SIG-M5 treated with dmso at 0.1 percent for 504 hours (cell line): ENCODE measurements at regions not wholly inside any gene's neighbourhood (a gene's known extent, or its start where the extent isn't known, plus 50 kb on each side); places are given as distances from the start of the nearest gene placed in this dataset.

Experiments used
- DNase-seq: peaks from one replicate; lab custom pipeline; 2025; ENCODE audit not compliant: unreplicated experiment; lab: John Stamatoyannopoulos, UW

DNA sequence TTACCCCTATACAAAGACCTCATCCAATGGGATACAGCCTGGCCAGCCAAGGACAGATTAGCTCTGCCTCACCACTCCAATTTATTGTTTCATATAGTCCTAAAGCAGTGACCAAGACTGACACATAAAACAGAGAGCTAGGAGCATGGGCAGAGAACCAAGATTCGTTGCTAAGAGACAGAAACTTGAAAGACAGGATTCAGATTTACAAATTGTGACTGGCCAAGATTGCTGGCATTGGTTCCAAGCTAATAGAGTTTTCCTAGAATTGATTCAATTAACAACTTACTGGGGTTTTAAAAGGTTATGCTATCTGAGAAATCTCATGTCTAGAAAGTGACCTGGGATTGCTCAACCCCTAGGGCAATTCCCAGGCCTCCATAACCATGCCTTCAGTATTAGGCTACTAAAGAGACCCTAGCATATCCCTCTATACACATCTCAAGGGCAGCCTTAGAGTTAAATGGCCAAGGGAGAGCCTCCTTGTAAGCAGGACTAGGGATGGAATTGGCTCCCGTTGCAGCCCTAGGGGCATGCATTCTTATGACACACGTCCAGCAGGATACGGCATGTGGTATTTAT, 75.6 kb downstream of the ICOS start:
- DNase-seq, result peak; percentile 51

DNA sequence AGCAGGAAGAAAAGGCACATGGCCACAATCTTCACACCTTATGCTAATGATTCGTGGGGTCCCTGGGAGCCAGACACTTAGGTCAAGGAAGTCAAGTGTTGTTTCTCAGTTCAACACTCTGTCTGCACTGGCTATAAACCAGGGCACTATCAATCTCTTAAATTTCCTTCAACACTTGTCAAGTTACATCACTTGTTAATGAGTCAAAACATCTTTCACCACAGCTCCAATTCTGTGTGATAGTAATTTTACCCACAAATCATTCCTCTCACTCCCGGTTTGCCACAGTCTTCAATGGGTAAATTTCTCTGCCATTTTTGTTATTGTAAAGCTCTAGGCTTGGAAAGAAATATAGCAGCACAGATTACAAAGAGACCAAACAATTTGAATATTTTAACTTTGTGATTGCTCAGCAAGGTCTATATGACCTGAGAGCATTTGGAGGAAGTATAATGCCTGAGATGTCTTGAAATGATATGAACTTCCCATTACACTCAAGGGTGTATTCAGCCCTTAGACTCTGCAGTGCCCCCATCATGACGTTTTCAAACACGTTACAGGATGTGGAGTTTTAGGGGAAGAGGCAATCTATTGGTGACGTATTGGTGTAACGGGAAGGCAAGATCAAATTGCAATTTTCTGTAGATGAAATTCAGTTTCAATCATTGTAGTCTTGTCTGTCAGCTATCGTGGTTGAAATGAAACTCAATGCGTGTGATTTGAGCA, 78.7 kb downstream of the ICOS start:
- DNase-seq, result no peak

DNA sequence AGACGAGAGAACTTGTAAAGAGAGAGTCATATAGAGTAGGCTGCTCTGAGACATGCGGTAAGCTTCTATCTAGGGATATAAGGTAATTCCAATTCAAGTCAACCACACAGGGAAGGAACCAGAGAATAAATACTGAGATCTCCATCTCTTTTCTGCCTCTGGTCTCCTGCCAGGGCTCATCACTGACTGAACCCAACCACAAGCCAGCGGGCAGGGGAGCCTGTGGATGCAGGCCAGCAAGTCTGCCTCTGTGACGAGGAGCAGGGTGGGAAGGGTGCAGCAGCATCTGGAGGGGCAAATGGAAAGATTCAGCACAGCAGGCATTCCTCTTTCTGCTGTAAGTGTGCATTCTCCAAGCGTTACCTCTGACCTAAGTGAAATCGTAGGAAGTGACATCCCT, 82.2 kb downstream of the ICOS start:
- DNase-seq, result no peak

DNA sequence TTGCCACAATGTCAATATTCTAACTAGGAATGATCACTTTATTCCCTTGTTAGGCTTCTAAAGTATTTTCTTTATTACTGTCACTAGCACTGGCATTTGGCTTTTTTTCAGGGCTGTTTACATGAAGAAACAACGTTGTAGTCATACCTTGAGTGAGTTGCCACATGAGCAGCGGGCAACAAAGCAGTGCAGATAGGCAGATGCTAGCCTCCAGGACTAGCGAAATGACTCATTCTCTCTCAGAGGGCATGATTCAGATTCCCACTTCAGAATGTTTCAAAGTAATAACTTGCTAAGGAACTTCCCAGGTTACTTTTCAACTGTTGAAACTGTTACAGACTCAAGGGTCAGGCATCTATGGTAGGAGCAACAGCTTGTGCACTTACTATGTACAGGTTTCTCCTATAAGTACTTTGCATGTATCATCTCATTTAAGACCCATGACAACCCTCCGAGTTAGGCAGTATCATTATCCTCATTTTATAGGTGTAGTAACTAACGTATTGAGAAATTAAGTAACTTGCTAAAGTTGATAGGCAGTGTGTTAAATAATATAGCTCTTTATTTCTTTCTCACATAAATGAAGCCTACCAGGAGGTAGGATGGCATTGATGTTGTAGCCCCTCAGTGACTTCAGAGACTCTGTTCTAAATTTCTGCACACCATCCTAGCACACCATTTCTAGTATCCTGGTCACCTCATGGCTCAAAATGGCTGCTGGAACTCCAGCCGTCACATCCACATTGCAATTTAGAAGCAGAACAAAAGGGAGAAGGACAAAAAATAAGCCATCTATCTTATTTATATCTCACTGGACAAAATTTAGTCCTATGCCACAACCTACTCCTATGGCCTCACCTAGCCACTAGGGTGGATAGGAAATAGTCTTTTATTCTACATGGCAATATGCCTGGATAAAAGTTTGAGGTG, 83.3 kb downstream of the ICOS start:
- DNase-seq, result no peak

DNA sequence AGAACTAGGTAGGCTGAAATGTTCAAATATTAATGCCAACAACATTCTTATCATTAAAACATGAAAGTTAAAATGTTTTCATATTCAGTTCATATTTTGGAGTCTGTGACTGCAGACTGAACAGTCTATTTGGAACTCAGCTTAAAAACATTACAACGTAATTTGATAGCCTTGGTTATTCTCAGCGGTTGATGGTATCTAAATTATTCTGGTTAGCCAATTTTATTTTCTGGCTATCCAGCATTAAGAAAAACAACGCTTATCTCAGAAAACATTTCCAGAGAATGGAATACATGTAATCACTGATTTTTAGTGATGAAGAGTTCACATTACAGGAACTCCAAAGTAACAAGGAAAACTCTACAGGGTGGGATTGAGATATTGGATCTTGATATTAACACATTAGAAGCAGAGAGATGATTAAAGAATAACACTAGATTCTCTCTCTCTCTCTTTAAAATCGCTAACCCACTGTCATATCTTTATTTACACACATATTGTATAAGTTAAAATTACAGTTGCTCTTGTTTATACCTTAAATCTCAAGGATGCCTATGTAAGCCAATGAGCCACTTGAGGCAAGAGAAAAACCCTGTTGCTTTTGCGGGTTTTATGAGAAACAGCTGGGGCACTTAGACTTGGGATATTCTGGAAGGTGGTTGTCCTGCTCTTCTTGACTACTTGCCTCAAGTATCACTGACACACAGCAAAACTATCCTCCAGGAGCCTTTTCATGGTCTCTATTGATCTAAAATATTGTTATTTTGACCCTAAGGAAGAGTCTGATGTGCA, 84.9 kb downstream of the ICOS start:
- DNase-seq, result no peak

GRCh38 chr2:204022550-204022949, 86.0 kb downstream of the ICOS start:
- DNase-seq, result no peak

DNA sequence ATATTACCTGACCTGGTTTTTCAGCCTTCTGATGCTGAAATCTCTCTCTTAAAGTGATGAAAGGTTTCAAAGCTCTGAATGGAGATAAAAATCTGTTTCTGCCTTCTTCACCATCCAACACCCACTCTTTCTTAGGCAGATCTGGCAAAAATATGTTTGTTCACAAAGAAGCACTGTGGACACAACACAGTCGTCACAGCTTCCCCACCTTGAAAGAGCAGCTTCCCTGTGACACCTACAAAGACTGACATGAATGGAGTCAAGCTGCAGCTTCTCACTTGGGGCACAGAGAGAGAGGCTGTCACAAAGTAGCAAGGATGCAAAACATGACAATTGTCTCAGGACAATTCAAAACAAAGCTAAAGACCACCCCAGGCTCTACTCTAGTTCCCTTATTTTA, 86.5 kb downstream of the ICOS start:
- DNase-seq, result no peak

DNA sequence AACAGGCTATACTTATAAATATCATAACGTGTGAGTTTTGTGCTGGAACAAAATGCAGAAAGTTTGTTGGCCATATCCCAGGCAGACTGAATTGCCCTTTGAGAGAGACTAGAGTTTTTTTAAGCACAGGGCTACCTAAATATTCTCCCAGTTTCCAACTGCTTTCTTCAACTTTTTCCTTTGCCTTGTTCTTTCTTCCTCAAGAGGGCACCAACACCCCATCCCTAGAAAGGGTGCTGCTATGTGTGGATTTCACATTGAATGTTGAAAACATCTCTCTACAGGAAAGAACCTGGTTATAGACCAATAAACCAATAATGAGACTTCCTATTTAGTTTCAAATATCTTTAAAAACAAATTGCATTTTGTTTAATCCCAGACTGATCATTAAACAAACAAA, 87.9 kb downstream of the ICOS start:
- peak; percentile 41 for DNase-seq

DNA sequence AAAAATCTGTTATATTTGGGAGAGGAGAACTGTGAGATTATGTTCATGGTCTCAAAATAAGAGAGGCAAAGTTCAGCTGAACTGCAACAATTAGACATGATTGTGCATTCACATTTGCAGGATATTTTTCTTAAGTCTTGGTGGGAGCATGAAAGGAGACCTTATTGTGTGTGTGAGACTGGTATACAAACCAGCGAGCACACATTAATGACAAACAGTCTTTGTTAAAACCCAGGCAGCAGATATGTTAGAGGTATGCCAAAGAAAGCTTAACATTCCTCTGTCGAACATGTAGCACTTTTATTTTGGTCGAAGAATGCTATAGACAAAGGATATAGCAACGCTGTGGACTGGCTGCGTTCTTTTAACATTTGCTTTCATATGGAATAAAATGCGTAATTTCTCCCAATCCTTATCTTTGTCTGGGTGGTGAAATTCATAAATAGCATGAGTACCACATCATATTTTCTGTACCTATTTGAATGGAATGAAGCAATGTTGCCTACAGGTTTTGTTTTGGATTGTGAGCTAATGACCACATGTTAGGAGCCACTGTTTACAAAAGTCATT, 88.4 kb downstream of the ICOS start:
- no peak for DNase-seq

- DNase-seq, result no peak
These were observed 89.7 kb downstream of the ICOS start for GRCh38 chr2:204026294-204026693.

DNA sequence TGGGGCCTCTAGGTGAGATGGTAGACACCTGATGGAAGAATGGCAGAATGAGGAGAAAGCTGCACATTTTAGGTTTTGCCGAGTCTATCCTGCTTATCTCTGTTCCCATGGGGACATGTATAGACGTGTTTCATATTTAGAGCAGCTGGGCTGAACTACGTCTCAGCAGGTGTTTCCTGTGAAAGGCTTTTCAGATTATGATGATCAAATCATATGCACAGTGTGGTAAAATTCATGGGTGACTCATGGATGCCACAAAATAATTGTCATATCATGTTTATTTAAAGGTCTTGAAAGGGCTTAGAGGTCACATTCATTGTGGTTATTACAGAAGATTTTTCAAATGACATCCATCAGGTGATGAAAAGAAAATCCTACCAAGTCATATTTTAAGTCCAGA, 90.5 kb downstream of the ICOS start:
- no peak for DNase-seq

DNA sequence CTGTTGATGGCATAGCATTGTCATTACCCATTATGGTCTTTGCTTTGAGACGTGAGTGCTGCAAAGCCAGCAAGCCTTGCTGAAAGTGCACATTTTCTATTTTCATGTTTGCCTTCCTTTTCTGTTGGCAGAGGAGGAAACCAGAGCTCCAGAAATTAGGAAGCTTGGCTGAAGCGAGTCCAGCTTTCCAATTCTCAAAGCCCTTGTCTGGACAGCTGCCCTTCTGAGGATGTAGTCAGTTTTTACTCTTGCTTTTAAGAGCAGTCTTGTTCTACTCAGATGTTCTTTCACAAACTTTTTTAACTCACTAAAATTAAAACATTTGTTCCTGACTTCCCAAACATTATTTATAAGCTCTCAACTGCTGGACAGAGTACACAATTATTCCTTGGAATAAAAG, 93.8 kb downstream of the ICOS start:
- DNase-seq, result no peak

GRCh38 chr2:204031056-204031455, 94.5 kb downstream of the ICOS start:
- peak; percentile 21 for DNase-seq

DNA sequence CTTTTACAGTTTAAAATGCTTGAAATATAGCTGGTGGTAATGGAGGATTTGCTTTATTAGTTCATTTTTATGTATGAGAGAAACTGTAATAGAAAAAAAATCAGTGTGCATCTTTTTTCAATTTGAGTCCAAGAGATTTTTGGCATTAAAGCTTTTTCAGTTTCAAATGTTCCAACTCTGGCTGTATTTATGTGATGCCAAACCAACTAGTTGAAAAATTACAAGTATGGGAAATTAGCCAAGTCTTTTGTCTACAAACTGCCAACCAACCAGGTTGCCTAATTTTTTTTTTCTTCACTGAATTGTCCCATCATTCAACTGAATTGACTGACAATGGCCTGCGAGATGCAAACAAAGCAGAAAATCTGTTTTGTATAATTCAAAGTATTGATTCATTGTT, 95.7 kb downstream of the ICOS start:
- no peak for DNase-seq

- no peak for DNase-seq
These were observed 97.3 kb downstream of the ICOS start for GRCh38 chr2:204033611-204034495.

- DNase-seq, result no peak
These were observed 100.1 kb downstream of the ICOS start for GRCh38 chr2:204036706-204037105.

DNA sequence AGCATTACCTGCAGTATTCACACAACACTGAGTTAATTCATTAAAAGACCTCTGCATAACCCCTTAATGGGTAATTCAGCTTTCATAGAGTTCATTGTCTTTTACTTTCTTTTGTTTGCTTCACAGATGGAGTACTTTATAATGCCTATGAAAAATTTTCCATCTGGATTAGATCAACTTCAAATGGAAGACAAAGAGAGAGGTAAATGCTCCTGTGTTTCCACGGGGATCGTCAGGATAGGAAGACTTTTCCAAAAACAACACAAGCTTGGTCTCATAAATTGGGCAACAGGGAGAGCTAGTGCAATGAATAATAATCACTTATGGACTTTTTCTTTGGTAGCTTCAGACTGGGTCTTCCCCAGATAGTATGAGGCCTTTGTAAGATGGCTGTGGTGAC, 100.7 kb downstream of the ICOS start:
- DNase-seq, result no peak

GRCh38 chr2:204039298-204039838, 102.8 kb downstream of the ICOS start:
- DNase-seq, result no peak

GRCh38 chr2:204040016-204040415, 103.5 kb downstream of the ICOS start:
- no peak for DNase-seq

DNA sequence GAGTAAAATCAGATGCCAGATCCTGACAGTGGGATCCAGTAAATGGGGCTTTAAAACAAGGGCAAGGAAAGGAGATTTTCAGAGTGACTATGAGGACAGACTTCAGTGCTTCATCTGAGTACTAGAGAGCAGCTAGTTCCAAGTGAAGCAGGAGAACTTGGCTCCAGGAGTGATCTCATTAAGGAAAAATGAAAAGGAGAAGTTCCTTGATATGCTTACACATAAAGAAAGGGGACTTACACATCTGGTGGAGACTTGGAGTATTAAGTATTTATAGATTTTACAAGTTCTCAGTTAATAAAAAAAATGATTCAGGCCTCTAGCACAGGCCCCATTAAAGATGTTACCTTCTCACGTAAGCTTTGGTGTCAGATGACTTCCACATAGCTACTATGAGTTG, 105.8 kb downstream of the ICOS start:
- DNase-seq, result no peak
